NT2/D1 (cell line): ENCODE measurements at regions not wholly inside any gene's neighbourhood (a gene's known extent, or its start where the extent isn't known, plus 50 kb on each side); places are given as distances from the start of the nearest gene placed in this dataset.

Source experiments
- YY1 ChIP-seq: IDR thresholded peaks from 2 replicates; pipeline ENCODE4 v1.6.1; 2011; ENCODE audit not compliant: insufficient read length, insufficient read depth
- ZNF274 ChIP-seq: IDR thresholded peaks from 2 replicates; pipeline ENCODE4 v1.6.1; 2011; ENCODE audit warnings: mild to moderate bottlenecking, low read depth, low read length

- TF ChIP-seq ZNF274: no peak
- TF ChIP-seq YY1: no peak
Observed at GRCh38 chr1:199685369-199685768, 342.1 kb upstream of the NR5A2 start.
